HG03135 (cell line): ENCODE measurements at regions not wholly inside any gene's neighbourhood (a gene's known extent, or its start where the extent isn't known, plus 50 kb on each side); places are given as distances from the start of the nearest gene placed in this dataset.

Experiments used
- ATAC-seq: cut with Tn5 transposase; IDR thresholded peaks from one replicate; pipeline ENCODE4 v1.9.1; 2021; ENCODE audit warnings: mild to moderate bottlenecking, moderate library complexity; ENCODE audit not compliant: unreplicated experiment

- no peak for ATAC-seq
Observed at GRCh38 chr12:67568055-67568454, 80.5 kb upstream of the DYRK2 start.

GRCh38 chr12:67572492-67572891, 76.1 kb upstream of the DYRK2 start:
- no peak for ATAC-seq

GRCh38 chr12:67573566-67573965, 75.0 kb upstream of the DYRK2 start:
- no peak for ATAC-seq

GRCh38 chr12:67578976-67579661, 69.4 kb upstream of the DYRK2 start:
- ATAC-seq, result no peak

GRCh38 chr12:67579662-67580003, 68.9 kb upstream of the DYRK2 start:
- no peak for ATAC-seq

- ATAC-seq, result no peak
Observed at GRCh38 chr12:67582238-67582834, 66.2 kb upstream of the DYRK2 start.

GRCh38 chr12:67582844-67583243, 65.7 kb upstream of the DYRK2 start:
- ATAC-seq, result no peak

- no peak for ATAC-seq
Observed at GRCh38 chr12:67586951-67587350, 61.6 kb upstream of the DYRK2 start.

- no peak for ATAC-seq
Observed at GRCh38 chr12:67589078-67589477, 59.5 kb upstream of the DYRK2 start.

- ATAC-seq, result no peak
Observed at GRCh38 chr12:67590149-67590790, 58.3 kb upstream of the DYRK2 start.

- ATAC-seq, result peak; percentile 78
Observed at GRCh38 chr12:67592228-67593011, 56.1 kb upstream of the DYRK2 start.

GRCh38 chr12:67593041-67593440, 55.5 kb upstream of the DYRK2 start:
- ATAC-seq, result no peak

GRCh38 chr12:67593461-67594330, 54.8 kb upstream of the DYRK2 start:
- no peak for ATAC-seq

GRCh38 chr12:67594888-67595287, 53.7 kb upstream of the DYRK2 start:
- no peak for ATAC-seq

- ATAC-seq, result no peak
Observed at GRCh38 chr12:67595365-67595764, 53.2 kb upstream of the DYRK2 start.

- no peak for ATAC-seq
Observed at GRCh38 chr12:67598598-67598997, 49.9 kb upstream of the DYRK2 start.
